Erythroblast (primary cell): ENCODE measurements at regions not wholly inside any gene's neighbourhood (a gene's known extent, or its start where the extent isn't known, plus 50 kb on each side); places are given as distances from the start of the nearest gene placed in this dataset.
"Not testable (repeated sequence)": the region's sequence is repeated elsewhere in the genome, so short reads cannot be mapped to it uniquely, and the experiment has no call there.

Source experiments
- GATA1 ChIP-seq: IDR thresholded peaks from 2 replicates; pipeline ENCODE4 v1.6.1; 2011; ENCODE audit warnings: low read depth, mild to moderate bottlenecking, control low read depth, low read length, moderate library complexity
- POLR2A ChIP-seq: IDR thresholded peaks from 2 replicates; pipeline ENCODE4 v1.6.1; 2011; ENCODE audit warnings: mild to moderate bottlenecking, low read length

GRCh38 chr14:106810168-106810567, 1283.8 kb downstream of the TMEM121 start:
- TF ChIP-seq POLR2A, GATA1: not testable (repeated sequence)
